H1 (cell line): ENCODE measurements at regions not wholly inside any gene's neighbourhood (a gene's known extent, or its start where the extent isn't known, plus 50 kb on each side); places are given as distances from the start of the nearest gene placed in this dataset.

Experiments
- CTCF ChIA-PET: fragments of 300-600 bp; sonication (Branson Sonifier 250); formaldehyde crosslinking; loops from one replicate; lab custom pipeline; 2021; ENCODE audit not compliant: partially characterized antibody; lab: Charles Lee
- POLR2A ChIA-PET: fragments of 300-600 bp; sonication (Branson Sonifier 250); formaldehyde crosslinking; loops from one replicate; lab custom pipeline; 2021; ENCODE audit warnings: inconsistent platforms; ENCODE audit not compliant: partially characterized antibody; lab: Charles Lee
- DNase-seq, 2 experiments: peaks; one replicate each; pipeline versions ENCODE4 v3.0.0 to v3.0.0-alpha.2; 2010 to 2022; ENCODE audit warnings: low spot score in 2 of 2, low read depth in 1 of 2, mixed read lengths in 1 of 2
- FAIRE-seq: peaks from 2 replicates; lab custom pipeline; 2011; peaks lifted over from hg19 to GRCh38; lab: Jason Lieb, UNC
- H2AFZ ChIP-seq: 2 replicates; pipeline ENCODE4 v1.8.1; 2012; ENCODE audit warnings: low read length, inconsistent platforms
- H2AK5ac ChIP-seq: 2 replicates; pipeline ENCODE4 v1.6.1; 2013; ENCODE audit warnings: low read depth, low read length
- H2BK120ac ChIP-seq: replicated peaks from 2 replicates; pipeline ENCODE3; 2013; ENCODE audit warnings: low read depth, low read length, inconsistent platforms
- H2BK12ac ChIP-seq: 2 replicates; pipeline ENCODE4 v1.6.1; 2013; ENCODE audit warnings: low read depth, low read length
- H2BK15ac ChIP-seq: 2 replicates; pipeline ENCODE4 v1.6.1; 2013; ENCODE audit warnings: low read length
- H2BK20ac ChIP-seq: 2 replicates; pipeline ENCODE4 v1.6.1; 2013; ENCODE audit warnings: low read length
- H2BK5ac ChIP-seq: 2 replicates; pipeline ENCODE4 v1.6.1; 2013; ENCODE audit warnings: low read depth, low read length
- H3K14ac ChIP-seq: 2 replicates; pipeline ENCODE4 v1.6.1; 2013; ENCODE audit warnings: inconsistent platforms; ENCODE audit not compliant: insufficient read length
- H3K18ac ChIP-seq: 2 replicates; pipeline ENCODE4 v1.6.1; 2013; ENCODE audit warnings: low read length; ENCODE audit errors: extremely low read depth
- H3K23ac ChIP-seq: 2 replicates; pipeline ENCODE4 v1.6.1; 2013; ENCODE audit warnings: inconsistent platforms; ENCODE audit not compliant: insufficient read length
- H3K23me2 ChIP-seq: 2 replicates; pipeline ENCODE4 v1.6.1; 2013; ENCODE audit warnings: low read depth, low read length
- H3K27ac ChIP-seq: 2 replicates; pipeline ENCODE4 v1.6.1; 2011; ENCODE audit warnings: low read depth, low read length, inconsistent platforms
- H3K27me3 ChIP-seq, 4 experiments: replicated peaks in 1 of 4; 1 replicate in 1 of 4; 2 replicates in 3 of 4; pipeline versions ENCODE4 v1.6.1 to v1.8.1; 2011 to 2013; ENCODE audit warnings: low read length in 3 of 4, mild to moderate bottlenecking in 3 of 4, inconsistent platforms in 2 of 4, mixed read lengths in 2 of 4, moderate library complexity in 1 of 4; ENCODE audit not compliant: control insufficient read depth in 3 of 4, insufficient read depth in 3 of 4; ENCODE audit errors: extremely low read depth in 1 of 4
- H3K36me3 ChIP-seq, 4 experiments: 2 replicates each; pipeline versions ENCODE4 v1.6.1 to v1.8.1; 2011 to 2013; ENCODE audit warnings: mild to moderate bottlenecking in 4 of 4, low read length in 3 of 4, moderate library complexity in 2 of 4, control low read depth in 1 of 4, inconsistent platforms in 1 of 4; ENCODE audit not compliant: insufficient read depth in 4 of 4, control insufficient read depth in 2 of 4
- H3K4ac ChIP-seq: replicated peaks from 2 replicates; pipeline ENCODE3; 2013; ENCODE audit warnings: low read length, low read depth, mixed read lengths, inconsistent platforms; ENCODE audit not compliant: insufficient read length
- H3K4me1 ChIP-seq, 4 experiments: replicated peaks in 1 of 4; 1 replicate in 1 of 4; 2 replicates in 3 of 4; pipeline versions ENCODE4 v1.6.1 to v1.8.1; 2011 to 2013; ENCODE audit warnings: low read length in 3 of 4, inconsistent platforms in 2 of 4, mixed read lengths in 1 of 4; ENCODE audit not compliant: insufficient read depth in 4 of 4, control insufficient read depth in 3 of 4
- H3K4me2 ChIP-seq, 2 experiments: 2 replicates each; pipeline versions ENCODE4 v1.6.1 to v1.8.1; 2011 to 2013; ENCODE audit warnings: low read depth in 2 of 2, low read length in 2 of 2, control low read depth in 1 of 2, inconsistent platforms in 1 of 2, mild to moderate bottlenecking in 1 of 2; ENCODE audit not compliant: insufficient read depth in 1 of 2
- H3K4me3 ChIP-seq, 4 experiments: fragments of 200-600, 300-600 bp in 1 of 4; sonication (generic), shearing (Covaris generic), sonication (Bioruptor Twin) in 1 of 4; 2 replicates each; pipeline versions ENCODE4 v1.5.1 to v1.8.1; 2011 to 2016; ENCODE audit warnings: low read length in 4 of 4, low read depth in 3 of 4, control low read depth in 2 of 4, inconsistent platforms in 2 of 4, mild to moderate bottlenecking in 2 of 4, mixed read lengths in 1 of 4, moderate library complexity in 1 of 4; ENCODE audit not compliant: insufficient read depth in 2 of 4; ENCODE audit errors: extremely low read depth in 1 of 4
- H3K56ac ChIP-seq: replicated peaks from 2 replicates; pipeline ENCODE3; 2013; ENCODE audit warnings: low read depth, mild to moderate bottlenecking, mixed read lengths, low read length, inconsistent platforms; ENCODE audit not compliant: insufficient read length
- H3K79me1 ChIP-seq: 2 replicates; pipeline ENCODE4 v1.6.1; 2013; ENCODE audit warnings: low read depth, low read length, control low read depth
- H3K79me2 ChIP-seq, 2 experiments: 2 replicates each; pipeline versions ENCODE4 v1.6.1 to v1.8.1; 2012 to 2013; ENCODE audit warnings: low read length in 2 of 2, mild to moderate bottlenecking in 2 of 2, inconsistent platforms in 1 of 2; ENCODE audit not compliant: insufficient read depth in 2 of 2, control insufficient read depth in 1 of 2
- H3K9ac ChIP-seq, 4 experiments: replicated peaks in 1 of 4; 1 replicate in 1 of 4; 2 replicates in 3 of 4; pipeline versions ENCODE4 v1.6.1 to v1.8.1; 2011 to 2013; ENCODE audit warnings: low read depth in 3 of 4, low read length in 3 of 4, control low read depth in 2 of 4, mild to moderate bottlenecking in 2 of 4, moderate library complexity in 2 of 4, inconsistent platforms in 1 of 4; ENCODE audit errors: extremely low read depth in 1 of 4
- H3K9me3 ChIP-seq, 2 experiments: 2 replicates each; pipeline versions ENCODE4 v1.6.1 to v1.8.1; 2012 to 2013; ENCODE audit warnings: mild to moderate bottlenecking in 2 of 2, moderate library complexity in 2 of 2, control low read depth in 1 of 2, inconsistent platforms in 1 of 2, low read depth in 1 of 2, low read length in 1 of 2, mixed read lengths in 1 of 2; ENCODE audit not compliant: insufficient read depth in 2 of 2
- H4K20me1 ChIP-seq, 2 experiments: replicated peaks in 1 of 2; 2 replicates each; pipeline versions ENCODE3 to v1.8.1; 2011 to 2013; ENCODE audit warnings: inconsistent platforms in 2 of 2, low read length in 2 of 2, mild to moderate bottlenecking in 1 of 2; ENCODE audit not compliant: insufficient read depth in 2 of 2, control insufficient read depth in 1 of 2
- H4K5ac ChIP-seq: 2 replicates; pipeline ENCODE4 v1.6.1; 2013; ENCODE audit warnings: low read length, low read depth, mixed read lengths, inconsistent platforms; ENCODE audit not compliant: insufficient read length
- H4K8ac ChIP-seq: 2 replicates; pipeline ENCODE4 v1.8.0; 2013; ENCODE audit warnings: mild to moderate bottlenecking, moderate library complexity, low read length, inconsistent platforms; ENCODE audit not compliant: insufficient read depth; ENCODE audit errors: extremely low read depth
- H4K91ac ChIP-seq: replicated peaks from 2 replicates; pipeline ENCODE3; 2013; ENCODE audit warnings: low read length, mixed read lengths, inconsistent platforms; ENCODE audit not compliant: insufficient read length
- BCL11A ChIP-seq, 2 experiments: IDR thresholded peaks; one replicate each; pipeline ENCODE4 v1.6.1; 2011; ENCODE audit warnings: low read depth in 2 of 2, low read length in 2 of 2, mild to moderate bottlenecking in 2 of 2
- BRCA1 ChIP-seq: IDR thresholded peaks from 2 replicates; pipeline ENCODE4 v1.6.1; 2012; ENCODE audit warnings: low read depth, low read length, improper control_type of control experiment
- CREB1 ChIP-seq: IDR thresholded peaks from 2 replicates; pipeline ENCODE4 v1.6.1; 2012; ENCODE audit warnings: inconsistent platforms
- GTF2F1 ChIP-seq: IDR thresholded peaks from 2 replicates; pipeline ENCODE4 v1.6.1; 2012; ENCODE audit warnings: low read depth, low read length, improper control_type of control experiment, borderline replicate concordance
- PHF8 ChIP-seq: fragments of 200-600 bp; sonication (generic); conservative IDR thresholded peaks from 2 replicates; pipeline ENCODE4 v1.7.1; 2012; ENCODE audit warnings: low read depth, mild to moderate bottlenecking, inconsistent platforms, low read length, moderate library complexity
- RBBP5 ChIP-seq: IDR thresholded peaks from 2 replicates; pipeline ENCODE4 v1.7.1; 2012; ENCODE audit warnings: low read depth, mild to moderate bottlenecking, inconsistent platforms, low read length, moderate library complexity, borderline replicate concordance
- TEAD4 ChIP-seq: IDR thresholded peaks from 2 replicates; pipeline ENCODE4 v1.6.1; 2012; ENCODE audit warnings: low read depth, low read length, inconsistent platforms, mixed read lengths
- ZNF274 ChIP-seq: IDR thresholded peaks from 2 replicates; pipeline ENCODE4 v1.7.0; 2012; ENCODE audit warnings: low read length, borderline replicate concordance; ENCODE audit errors: extremely low read depth
- WGBS, 2 experiments: shearing (Covaris generic) in 1 of 2; methylation state at CpG; one replicate each; pipeline versions ENCODE4 v1.1.6 to v1.1.7; 2013 to 2015; ENCODE audit warnings: low lambda C conversion rate in 2 of 2, mixed read lengths in 2 of 2, inconsistent platforms in 1 of 2, low coverage in 1 of 2, missing lambda C conversion rate in 1 of 2; ENCODE audit not compliant: insufficient replicate concordance in 2 of 2, insufficient coverage in 1 of 2, insufficient read length in 1 of 2; ENCODE audit errors: extremely low coverage in 1 of 2, missing lambda C conversion rate in 1 of 2; 5-methylcytosine and 5-hydroxymethylcytosine counted together
- TF ChIP-seq, protein P1 (sequence below): IDR thresholded peaks from 2 replicates; pipeline ENCODE4 v1.6.1; 2011; ENCODE audit warnings: low read depth, mild to moderate bottlenecking, low read length; ENCODE audit not compliant: insufficient read depth

DNA sequence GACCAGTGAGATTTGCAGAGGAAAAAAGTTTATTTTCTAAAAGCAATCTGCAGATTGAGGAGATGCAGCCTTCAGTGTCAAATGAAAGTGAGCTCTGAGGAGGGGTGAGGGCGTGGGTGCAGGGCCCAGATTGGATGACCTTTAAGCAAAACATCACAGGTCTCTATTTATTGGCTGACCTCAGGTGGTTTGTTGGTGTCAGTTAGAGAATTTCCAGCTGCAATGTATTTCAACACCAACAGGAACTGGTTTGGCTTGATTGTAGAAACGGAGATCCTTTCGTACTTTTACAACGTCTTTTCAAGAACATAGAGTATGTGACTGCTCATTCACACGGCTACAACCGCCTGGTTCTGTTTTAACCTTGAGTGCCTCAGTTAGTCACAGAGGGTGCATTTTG lies 1069.1 kb downstream of the EFNA5 start:
- no peaks in the 10 kb centered on the region for H3K4me1 ChIP-seq
- TF ChIP-seq ZNF274 (no peak), RBBP5 (no peak), BRCA1 (no peak), TEAD4 (no peak), PHF8 (no peak), CREB1 (no peak), GTF2F1 (no peak), BCL11A (IDR thresholded peaks at IDR 0.05; ENCODE audit: low read depth in 2 of 2, low read length in 2 of 2) (no peak)
- TF ChIP-seq, protein P1, sequence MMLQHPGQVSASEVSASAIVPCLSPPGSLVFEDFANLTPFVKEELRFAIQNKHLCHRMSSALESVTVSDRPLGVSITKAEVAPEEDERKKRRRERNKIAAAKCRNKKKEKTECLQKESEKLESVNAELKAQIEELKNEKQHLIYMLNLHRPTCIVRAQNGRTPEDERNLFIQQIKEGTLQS: no peak

More for the DNA sequence above, 1069.1 kb downstream of the EFNA5 start:
- Histone ChIP-seq H3K79me2 (no peaks in the 10 kb centered on the region), H3K27me3 (no peaks in the 10 kb centered on the region), H2BK20ac (no peak overlapping the region), H2BK5ac (no peak overlapping the region), H2AK5ac (no peak overlapping the region), H3K56ac (no peak overlapping the region), H4K20me1 (no peaks in the 10 kb centered on the region), H3K9ac (no peak overlapping the region), H4K5ac (no peak overlapping the region), H3K4me3 (no peak overlapping the region), H2AFZ (no peak overlapping the region), H2BK120ac (no peak overlapping the region), H2BK12ac (no peak overlapping the region), H4K91ac (no peak overlapping the region), H3K4me2 (no peak overlapping the region), H3K79me1 (no peaks in the 10 kb centered on the region), H2BK15ac (no peak overlapping the region), H3K27ac (no peak overlapping the region), H3K36me3 (no peaks in the 10 kb centered on the region), H3K23ac (no peak overlapping the region), H3K23me2 (no peaks in the 10 kb centered on the region), H3K18ac (no peak overlapping the region), H3K4ac (no peak overlapping the region), H4K8ac (peak overlapping the region; percentile 45; the same call in 1 of the 2 replicates), H3K14ac (no peak overlapping the region), H3K9me3 (no peaks in the 10 kb centered on the region)
- DNase-seq (no peak), FAIRE-seq (peak; percentile 66)
- ChIA-PET POLR2A (no interaction called here), CTCF (interaction anchor here (0.6 to 1.1 kb wide), 3 partner anchors 147 to 988 kb away, joined by 3 read pairs; no protein-coding TSS in a partner anchor)
- 83% methylated on average over 6 of the region's 6 CpGs; no CpG with 5 or more reads in 1 of the 2 experiments for WGBS, 2 experiments
